Neural progenitor cell (in vitro differentiated cells): ENCODE measurements at regions not wholly inside any gene's neighbourhood (a gene's known extent, or its start where the extent isn't known, plus 50 kb on each side); places are given as distances from the start of the nearest gene placed in this dataset.
A peak's percentile ranks its signal among the peaks of the same experiment; 100 is the strongest.
"Not testable (repeated sequence)": the region's sequence is repeated elsewhere in the genome, so short reads cannot be mapped to it uniquely, and the experiment has no call there.

Experiments used
- DNase-seq: peaks from one replicate; pipeline ENCODE4 v3.0.0-alpha.2; 2016; ENCODE audit warnings: low spot score
- H2AFZ ChIP-seq: fragments of 200-600 bp; sonication (generic); replicated peaks from 2 replicates; pipeline ENCODE4 v1.6.1; 2016; ENCODE audit warnings: antibody characterized with exemption
- H3F3A ChIP-seq: fragments of 200-600 bp; sonication (generic); 2 replicates; pipeline ENCODE4 v1.6.1; 2016; ENCODE audit warnings: antibody characterized with exemption, low read depth
- H3K27ac ChIP-seq: fragments of 200-600 bp; sonication (generic); 2 replicates; pipeline ENCODE4 v1.5.1; 2016; ENCODE audit warnings: mild to moderate bottlenecking
- H3K27me3 ChIP-seq: fragments of 200-600 bp; sonication (generic); 2 replicates; pipeline ENCODE4 v1.6.1; 2016; ENCODE audit warnings: mild to moderate bottlenecking, moderate library complexity
- H3K36me3 ChIP-seq: fragments of 200-600 bp; sonication (generic); 2 replicates; pipeline ENCODE4 v1.5.1; 2016
- H3K4me1 ChIP-seq: fragments of 200-600 bp; sonication (generic); 2 replicates; pipeline ENCODE4 v1.6.1; 2016; ENCODE audit warnings: mixed run types
- H3K4me2 ChIP-seq: fragments of 200-600 bp; sonication (generic); 2 replicates; pipeline ENCODE4 v1.6.1; 2016
- H3K4me3 ChIP-seq: fragments of 200-600 bp; sonication (generic); 2 replicates; pipeline ENCODE4 v1.5.1; 2016
- H3K79me2 ChIP-seq: fragments of 200-600 bp; sonication (generic); 2 replicates; pipeline ENCODE4 v1.6.1; 2016; ENCODE audit warnings: low read depth
- H3K9ac ChIP-seq: fragments of 200-600 bp; sonication (generic); 2 replicates; pipeline ENCODE4 v1.6.1; 2016
- H3K9me3 ChIP-seq: fragments of 200-600 bp; sonication (generic); 2 replicates; pipeline ENCODE4 v1.5.1; 2016; ENCODE audit warnings: low read depth
- H4K20me1 ChIP-seq: fragments of 200-600 bp; sonication (generic); 2 replicates; pipeline ENCODE4 v1.6.1; 2016; ENCODE audit warnings: low read depth
- H3K27ac Mint-ChIP-seq: 3 replicates; pipeline ENCODE4 v1.8.0; 2021; ENCODE audit warnings: mixed read lengths
- H3K27me3 Mint-ChIP-seq: 2 replicates; pipeline ENCODE4 v1.8.0; 2022; ENCODE audit warnings: low read depth, mild to moderate bottlenecking, inconsistent platforms, moderate library complexity, mixed read lengths; ENCODE audit not compliant: insufficient read depth
- H3K36me3 Mint-ChIP-seq: 3 replicates; pipeline ENCODE4 v1.8.0; 2021; ENCODE audit warnings: mixed read lengths
- H3K4me1 Mint-ChIP-seq: 3 replicates; pipeline ENCODE4 v1.8.0; 2021; ENCODE audit warnings: mixed read lengths
- H3K4me3 Mint-ChIP-seq: 3 replicates; pipeline ENCODE4 v1.8.0; 2021; ENCODE audit warnings: mild to moderate bottlenecking, moderate library complexity, mixed read lengths
- H3K9me3 Mint-ChIP-seq: 3 replicates; pipeline ENCODE4 v1.8.0; 2020; ENCODE audit warnings: mixed read lengths
- EZH2 ChIP-seq: fragments of 200-600 bp; sonication (generic); IDR thresholded peaks from 2 replicates; pipeline ENCODE4 v1.6.1; 2017; ENCODE audit warnings: antibody characterized with exemption, mild to moderate bottlenecking, moderate library complexity
- EZH2phosphoT487 ChIP-seq: fragments of 200-600 bp; sonication (generic); IDR thresholded peaks from 2 replicates; pipeline ENCODE4 v1.6.1; 2017; ENCODE audit warnings: antibody characterized with exemption
- TF ChIP-seq, protein P1 (sequence below): fragments of 200-600 bp; sonication (generic); IDR thresholded peaks from 2 replicates; pipeline ENCODE4 v1.5.1; 2017; ENCODE audit warnings: antibody characterized with exemption, mild to moderate bottlenecking

DNA sequence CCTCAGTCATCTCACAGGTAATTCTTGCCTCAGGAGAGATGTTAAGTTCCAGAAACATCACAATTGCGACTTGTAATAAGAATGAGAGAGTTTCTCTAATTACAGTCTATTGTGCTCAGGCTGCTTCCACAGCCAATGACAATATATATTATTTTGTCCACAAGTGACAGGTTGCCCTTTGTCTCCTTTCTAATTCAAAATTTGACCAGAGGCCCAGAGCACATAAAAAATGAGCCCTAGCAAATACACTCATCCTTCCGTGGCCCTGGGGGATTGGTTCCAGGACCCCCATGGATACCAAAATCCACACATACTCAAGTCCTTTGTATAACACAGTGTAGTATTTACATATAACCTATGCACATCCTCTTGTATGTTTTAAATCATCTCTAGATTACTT, 88.1 kb upstream of the TMEM170B start:
- Histone ChIP-seq H3K9me3 (no peaks in the 10 kb centered on the region), H3K4me3 (no peak overlapping the region), H2AFZ (peak overlapping the region; percentile 31), H3K4me1 (no peaks in the 10 kb centered on the region), H3K27me3 (no peaks in the 10 kb centered on the region), H3K4me2 (no peak overlapping the region), H3K79me2 (no peaks in the 10 kb centered on the region), H3K9ac (no peak overlapping the region), H4K20me1 (no peaks in the 10 kb centered on the region), H3K36me3 (no peaks in the 10 kb centered on the region), H3K27ac (no peak overlapping the region), H3F3A (no peaks in the 10 kb centered on the region)
- Mint-ChIP-seq H3K27me3 (no peaks in the 10 kb centered on the region), H3K36me3 (peaks cover 2% of the 10 kb centered on the region), H3K9me3 (peaks cover 15% of the 10 kb centered on the region), H3K4me3 (no peak overlapping the region), H3K27ac (no peak overlapping the region), H3K4me1 (peaks cover 3% of the 10 kb centered on the region)
- TF ChIP-seq, protein P1, sequence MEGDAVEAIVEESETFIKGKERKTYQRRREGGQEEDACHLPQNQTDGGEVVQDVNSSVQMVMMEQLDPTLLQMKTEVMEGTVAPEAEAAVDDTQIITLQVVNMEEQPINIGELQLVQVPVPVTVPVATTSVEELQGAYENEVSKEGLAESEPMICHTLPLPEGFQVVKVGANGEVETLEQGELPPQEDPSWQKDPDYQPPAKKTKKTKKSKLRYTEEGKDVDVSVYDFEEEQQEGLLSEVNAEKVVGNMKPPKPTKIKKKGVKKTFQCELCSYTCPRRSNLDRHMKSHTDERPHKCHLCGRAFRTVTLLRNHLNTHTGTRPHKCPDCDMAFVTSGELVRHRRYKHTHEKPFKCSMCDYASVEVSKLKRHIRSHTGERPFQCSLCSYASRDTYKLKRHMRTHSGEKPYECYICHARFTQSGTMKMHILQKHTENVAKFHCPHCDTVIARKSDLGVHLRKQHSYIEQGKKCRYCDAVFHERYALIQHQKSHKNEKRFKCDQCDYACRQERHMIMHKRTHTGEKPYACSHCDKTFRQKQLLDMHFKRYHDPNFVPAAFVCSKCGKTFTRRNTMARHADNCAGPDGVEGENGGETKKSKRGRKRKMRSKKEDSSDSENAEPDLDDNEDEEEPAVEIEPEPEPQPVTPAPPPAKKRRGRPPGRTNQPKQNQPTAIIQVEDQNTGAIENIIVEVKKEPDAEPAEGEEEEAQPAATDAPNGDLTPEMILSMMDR, result no peak
- no peak for TF ChIP-seq EZH2
- no peak for TF ChIP-seq EZH2phosphoT487
- no peak for DNase-seq

DNA sequence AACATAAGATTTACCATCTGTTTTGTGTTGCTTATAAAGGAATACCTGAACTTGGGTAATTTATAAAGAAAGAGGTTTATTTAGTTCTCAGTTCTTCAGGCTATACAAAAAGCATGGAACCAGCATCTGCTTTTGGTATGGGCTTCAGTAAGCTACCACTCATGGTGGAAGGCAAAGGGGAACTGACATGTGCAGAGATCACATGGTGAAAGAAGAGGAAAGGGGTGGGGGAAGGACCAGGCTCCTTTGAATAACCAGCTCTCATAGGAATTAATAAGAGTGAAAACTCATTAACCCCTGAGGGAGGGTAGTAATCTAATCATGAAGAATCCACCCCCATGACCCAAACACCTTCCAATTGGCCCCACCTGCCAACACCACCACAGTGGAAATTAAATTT, 89.5 kb upstream of the TMEM170B start:
- no peak overlapping the region for H3K9ac ChIP-seq
- TF ChIP-seq EZH2 (no peak), EZH2phosphoT487 (no peak)
- TF ChIP-seq, protein P1, result no peak
- H4K20me1 ChIP-seq, result no peaks in the 10 kb centered on the region
- no peaks in the 10 kb centered on the region for H3K79me2 ChIP-seq
- H2AFZ ChIP-seq, result no peak overlapping the region
- H3K27ac ChIP-seq, result no peak overlapping the region
- H3K4me1 ChIP-seq, result no peaks in the 10 kb centered on the region
- DNase-seq, result no peak
- Mint-ChIP-seq H3K27me3 (no peaks in the 10 kb centered on the region), H3K4me3 (no peak overlapping the region), H3K4me1 (peaks cover 3% of the 10 kb centered on the region), H3K9me3 (peaks cover 13% of the 10 kb centered on the region), H3K27ac (no peak overlapping the region), H3K36me3 (peaks cover 2% of the 10 kb centered on the region)
- H3K36me3 ChIP-seq, result no peaks in the 10 kb centered on the region
- H3F3A ChIP-seq, result no peaks in the 10 kb centered on the region
- H3K9me3 ChIP-seq, result no peaks in the 10 kb centered on the region
- no peaks in the 10 kb centered on the region for H3K27me3 ChIP-seq
- no peak overlapping the region for H3K4me2 ChIP-seq
- H3K4me3 ChIP-seq, result no peak overlapping the region

DNA sequence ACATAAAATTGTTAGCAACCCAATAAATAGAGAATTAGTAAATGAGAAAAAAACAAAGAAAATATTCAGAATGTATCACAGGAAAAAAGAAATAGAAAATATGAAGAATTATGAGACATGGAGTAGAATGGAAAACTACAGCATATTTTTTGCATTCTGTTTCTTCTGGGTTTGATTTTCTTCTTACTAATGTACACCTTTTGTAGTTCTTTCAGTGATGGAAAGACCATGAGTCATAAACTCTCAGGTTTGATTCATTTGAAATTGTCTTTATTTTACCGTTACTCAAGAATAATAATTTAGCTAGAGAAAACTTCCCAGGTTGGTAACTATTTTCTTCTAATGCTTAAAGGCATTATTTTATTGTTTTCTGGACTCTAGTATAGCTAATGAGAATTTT, 90.3 kb upstream of the TMEM170B start:
- no peak for DNase-seq
- Histone ChIP-seq H3K36me3 (no peaks in the 10 kb centered on the region), H2AFZ (no peak overlapping the region), H3K4me3 (no peak overlapping the region), H3K4me2 (no peak overlapping the region), H3K9me3 (no peaks in the 10 kb centered on the region), H4K20me1 (no peaks in the 10 kb centered on the region), H3K79me2 (no peaks in the 10 kb centered on the region), H3F3A (no peaks in the 10 kb centered on the region), H3K27me3 (no peaks in the 10 kb centered on the region), H3K27ac (no peak overlapping the region), H3K4me1 (no peaks in the 10 kb centered on the region), H3K9ac (no peak overlapping the region)
- H3K9me3 Mint-ChIP-seq, result peaks cover 14% of the 10 kb centered on the region
- no peak overlapping the region for H3K4me3 Mint-ChIP-seq
- peaks cover 2% of the 10 kb centered on the region for H3K36me3 Mint-ChIP-seq
- no peak overlapping the region for H3K27ac Mint-ChIP-seq
- TF ChIP-seq, protein P1, result no peak
- TF ChIP-seq EZH2, result no peak
- no peak for TF ChIP-seq EZH2phosphoT487
- H3K27me3 Mint-ChIP-seq, result no peaks in the 10 kb centered on the region
- peaks cover 3% of the 10 kb centered on the region for H3K4me1 Mint-ChIP-seq

DNA sequence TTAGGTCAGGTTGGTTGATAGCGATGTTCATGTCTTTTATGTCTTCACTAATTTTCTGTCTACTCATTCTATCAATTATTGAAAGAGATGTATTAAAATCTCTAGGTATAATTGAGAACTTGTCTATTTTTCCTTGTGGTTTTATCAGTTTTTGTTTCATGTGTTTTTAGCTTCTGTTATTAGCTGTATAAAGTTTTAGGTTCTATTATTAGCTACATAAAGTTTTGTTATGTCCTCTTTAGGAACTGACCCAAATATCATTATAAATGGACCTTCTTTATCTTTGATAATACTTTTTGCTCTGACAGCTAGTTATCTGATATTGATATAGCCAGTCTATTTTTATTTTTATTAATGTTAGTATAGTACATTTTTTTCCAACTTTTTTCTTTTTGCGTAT, 92.4 kb upstream of the TMEM170B start:
- no peak overlapping the region for H3K9ac ChIP-seq
- Mint-ChIP-seq H3K27ac (no peak overlapping the region), H3K4me3 (no peak overlapping the region), H3K9me3 (peaks cover 14% of the 10 kb centered on the region), H3K27me3 (no peaks in the 10 kb centered on the region), H3K36me3 (peaks cover 2% of the 10 kb centered on the region), H3K4me1 (peaks cover 3% of the 10 kb centered on the region)
- H3K4me1 ChIP-seq, result no peaks in the 10 kb centered on the region
- no peak overlapping the region for H3K4me3 ChIP-seq
- H3K9me3 ChIP-seq, result no peaks in the 10 kb centered on the region
- no peak overlapping the region for H3K4me2 ChIP-seq
- DNase-seq, result no peak
- H3F3A ChIP-seq, result no peaks in the 10 kb centered on the region
- H3K27me3 ChIP-seq, result no peaks in the 10 kb centered on the region
- no peak for TF ChIP-seq EZH2phosphoT487
- no peak for TF ChIP-seq EZH2
- TF ChIP-seq, protein P1, result no peak
- no peaks in the 10 kb centered on the region for H3K79me2 ChIP-seq
- no peak overlapping the region for H2AFZ ChIP-seq
- H4K20me1 ChIP-seq, result no peaks in the 10 kb centered on the region
- H3K36me3 ChIP-seq, result no peaks in the 10 kb centered on the region
- no peak overlapping the region for H3K27ac ChIP-seq

DNA sequence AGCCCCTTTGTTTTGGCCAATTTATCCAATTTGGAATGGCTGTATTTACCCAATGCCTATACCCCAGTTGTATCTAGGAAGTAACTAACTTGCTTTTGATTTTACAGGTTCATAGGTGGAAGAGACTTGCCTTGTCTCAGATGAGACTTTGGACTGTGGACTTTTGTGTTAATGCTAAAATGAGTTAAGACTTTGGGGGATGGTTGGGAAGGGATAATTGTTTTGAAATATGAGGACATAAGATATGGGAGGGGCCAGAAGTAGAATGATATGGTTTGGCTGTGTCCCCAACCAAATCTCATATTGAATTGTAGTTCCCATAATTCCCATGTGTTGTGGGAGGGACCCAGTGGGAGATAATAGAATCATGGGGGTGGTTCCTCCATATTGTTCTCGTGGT, 94.4 kb upstream of the TMEM170B start:
- not testable (repeated sequence) for H3K9ac ChIP-seq, H3K36me3 ChIP-seq, H3K9me3 ChIP-seq, H3K27ac Mint-ChIP-seq, H3K27ac ChIP-seq, H2AFZ ChIP-seq, H3K36me3 Mint-ChIP-seq, H3F3A ChIP-seq, H3K79me2 ChIP-seq, H4K20me1 ChIP-seq, H3K4me1 Mint-ChIP-seq, DNase-seq, H3K4me2 ChIP-seq, H3K4me1 ChIP-seq, H3K27me3 ChIP-seq, H3K27me3 Mint-ChIP-seq, H3K4me3 Mint-ChIP-seq, H3K4me3 ChIP-seq
- peaks cover 11% of the 10 kb centered on the region for H3K9me3 Mint-ChIP-seq
